Renal pelvis (tissue), 1 donor: ENCODE measurements at regions not wholly inside any gene's neighbourhood (a gene's known extent, or its start where the extent isn't known, plus 50 kb on each side); places are given as distances from the start of the nearest gene placed in this dataset.
"Not testable (repeated sequence)": the region's sequence is repeated elsewhere in the genome, so short reads cannot be mapped to it uniquely, and the experiment has no call there.

Experiments
- DNase-seq: peaks from one replicate; pipeline ENCODE4 v3.0.0-alpha.2; 2013

- no peak for DNase-seq
These were observed 163.2 kb upstream of the NBPF11 start for GRCh38 chr1:148315071-148315811.

GRCh38 chr1:148310807-148311206 lies 158.7 kb upstream of the NBPF11 start:
- no peak for DNase-seq

GRCh38 chr1:148309940-148310500 lies 157.9 kb upstream of the NBPF11 start:
- DNase-seq: no peak

DNA sequence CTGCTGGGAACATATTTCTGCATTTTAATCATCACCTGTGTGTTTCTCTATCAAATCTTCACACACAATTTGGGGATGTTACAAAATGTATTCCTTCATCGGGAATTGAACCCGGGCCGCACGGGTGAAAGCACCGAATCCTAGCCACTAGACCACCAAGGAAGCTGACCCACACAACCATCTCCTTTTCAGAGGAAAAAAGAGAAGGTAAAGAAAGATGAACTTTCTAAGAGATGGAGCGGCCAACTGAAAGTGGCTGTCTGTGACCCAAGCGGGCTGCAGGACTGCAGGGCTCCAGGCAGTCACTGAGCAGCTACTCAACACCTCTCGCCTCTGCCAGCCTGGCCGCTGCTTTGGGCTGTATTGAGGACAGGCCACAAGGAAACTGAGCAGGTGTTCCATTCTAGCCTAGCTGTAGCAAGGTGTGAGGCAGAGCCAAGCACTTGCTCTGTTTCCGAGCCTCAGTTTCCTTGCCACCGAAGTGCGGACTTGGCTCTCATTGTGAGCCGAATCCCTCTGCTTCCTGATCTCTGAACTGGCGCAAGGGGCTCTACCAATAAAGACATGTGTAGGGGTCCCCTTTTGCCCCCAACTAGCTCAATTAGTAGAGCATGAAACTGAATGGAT lies 156.9 kb upstream of the NBPF11 start:
- DNase-seq: no peak

GRCh38 chr1:148307583-148308185 lies 155.6 kb upstream of the NBPF11 start:
- no peak for DNase-seq

DNA sequence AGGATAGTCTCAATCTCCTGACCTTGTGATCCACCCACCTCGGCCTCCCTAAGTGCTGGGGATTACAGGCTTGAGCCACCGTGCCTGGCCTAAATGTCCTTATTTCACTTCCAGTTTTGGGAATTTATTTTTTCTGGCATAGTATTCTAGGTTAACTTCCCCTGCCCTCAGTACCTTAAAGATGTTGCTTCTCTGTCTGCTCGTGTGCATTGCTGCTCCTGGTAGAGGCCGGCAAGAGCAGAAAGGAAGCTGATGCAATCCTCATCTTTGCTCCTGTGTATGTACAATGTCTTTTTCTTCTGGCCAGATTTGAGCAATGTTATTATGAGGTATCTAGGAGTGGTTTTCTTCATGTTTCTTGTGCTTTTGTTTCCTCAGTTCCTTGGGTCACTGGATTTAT lies 152.9 kb upstream of the NBPF11 start:
- not testable (repeated sequence) for DNase-seq

DNA sequence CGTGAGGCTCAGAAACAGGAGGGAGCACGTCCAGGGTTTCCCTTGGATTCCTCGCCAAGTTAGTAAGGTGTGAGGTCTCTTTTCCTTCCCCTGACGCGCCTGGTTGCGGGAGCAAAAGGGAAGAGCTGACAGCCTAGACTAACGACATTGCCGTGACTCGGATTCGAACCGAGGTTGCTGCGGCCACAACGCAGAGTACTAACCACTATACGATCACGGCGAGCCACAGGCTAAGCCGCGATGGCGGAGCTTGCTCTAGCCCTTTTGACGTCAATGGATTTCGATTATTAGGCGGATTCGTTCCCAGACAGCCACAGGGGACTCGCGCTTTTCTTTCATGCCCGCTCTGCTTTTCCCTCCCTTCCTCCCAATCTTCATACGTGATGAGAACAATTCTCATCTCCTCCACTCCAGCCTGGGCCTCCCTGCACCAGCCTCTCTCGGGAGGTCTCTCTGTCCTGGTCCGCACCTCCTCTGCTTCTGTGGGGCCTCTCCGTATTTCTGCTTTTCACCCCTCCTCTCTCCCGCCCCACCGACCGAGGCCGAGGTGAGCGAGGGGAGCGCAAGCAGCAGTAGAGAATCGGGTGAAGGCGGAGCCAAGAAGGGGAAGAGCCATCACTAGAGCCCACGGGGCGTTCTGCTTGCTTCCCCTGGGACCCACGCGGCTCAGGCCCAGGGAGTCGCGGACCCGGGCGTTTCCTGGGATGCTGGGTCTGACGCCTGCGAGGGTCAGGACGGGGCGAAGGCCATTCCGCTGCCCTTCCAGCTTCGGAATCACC lies 150.7 kb upstream of the NBPF11 start:
- DNase-seq: not testable (repeated sequence)

DNA sequence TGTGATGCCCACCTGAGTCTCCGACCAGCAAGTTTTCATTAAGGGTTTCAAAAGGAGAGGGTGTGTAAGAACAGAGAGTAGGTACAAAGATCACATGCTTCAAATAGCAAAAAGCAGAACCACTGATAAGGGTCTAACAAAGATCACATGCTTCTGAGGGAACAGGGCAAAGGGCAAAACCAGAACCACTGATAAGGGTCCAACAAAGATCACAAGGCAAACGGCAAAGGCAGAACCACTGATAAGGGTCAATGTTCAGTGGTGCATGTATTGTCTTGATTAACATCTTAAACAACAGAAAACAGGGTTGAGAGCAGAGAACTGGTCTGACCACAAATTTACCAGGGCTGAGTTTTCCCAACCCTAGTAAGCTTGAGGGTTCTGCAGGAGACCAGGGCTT lies 145.8 kb upstream of the NBPF11 start:
- not testable (repeated sequence) for DNase-seq

DNA sequence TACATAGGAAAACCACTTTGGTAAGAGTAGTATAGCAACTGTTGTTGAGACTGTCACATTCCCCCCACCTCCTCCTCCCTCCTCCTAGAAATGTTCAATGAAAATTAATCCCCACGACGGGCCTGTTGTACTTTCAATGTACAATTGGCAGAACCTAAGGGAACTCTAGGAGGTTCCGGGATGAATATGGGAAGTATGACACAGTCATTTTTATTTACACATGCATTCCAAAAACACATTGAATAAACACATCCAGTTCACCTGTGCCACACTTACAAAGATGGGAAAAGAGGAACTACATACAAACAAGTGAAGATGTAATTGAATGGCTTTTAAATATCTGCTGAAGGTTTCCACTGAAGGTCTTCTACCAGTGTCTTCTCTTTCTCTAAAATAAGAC lies 144.4 kb upstream of the NBPF11 start:
- DNase-seq: no peak

DNA sequence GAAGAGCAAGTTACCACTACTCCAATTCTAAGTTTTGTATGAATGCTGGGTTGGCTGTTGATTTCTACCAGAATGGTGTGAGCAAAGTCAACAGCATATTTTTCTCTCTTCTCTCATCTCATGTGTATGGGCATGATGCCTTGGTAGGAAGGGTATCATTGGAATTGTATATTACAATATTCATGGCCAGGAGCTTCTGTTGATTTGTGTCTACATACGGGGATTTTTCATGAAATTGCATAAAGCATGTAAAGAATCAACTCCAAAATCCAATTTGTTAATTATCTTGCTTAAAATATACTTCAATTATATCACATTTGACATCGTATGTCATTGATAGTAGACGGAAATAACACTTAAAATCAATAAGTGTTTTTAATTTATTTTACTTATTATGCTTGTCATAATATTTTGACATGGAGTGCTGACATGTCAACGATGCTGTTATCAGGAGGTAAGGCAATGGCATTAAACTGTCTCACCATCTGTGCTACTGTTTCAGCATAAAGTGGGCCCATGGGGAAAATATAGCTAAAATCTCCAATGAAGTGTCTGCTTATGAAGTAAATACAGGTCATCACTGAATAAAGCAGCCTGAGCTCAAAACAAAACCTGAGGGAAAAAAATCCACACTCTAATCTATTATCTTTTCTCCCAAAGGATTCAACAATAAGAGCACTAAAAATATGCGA lies 142.2 kb upstream of the NBPF11 start:
- no peak for DNase-seq

GRCh38 chr1:148293651-148294050 lies 141.6 kb upstream of the NBPF11 start:
- no peak for DNase-seq

- no peak for DNase-seq
These were observed 140.8 kb upstream of the NBPF11 start for GRCh38 chr1:148292915-148293314.

- DNase-seq: no peak
These were observed 138.8 kb upstream of the NBPF11 start for GRCh38 chr1:148290881-148291280.

- DNase-seq: no peak
These were observed 137.6 kb upstream of the NBPF11 start for GRCh38 chr1:148289647-148290046.

DNA sequence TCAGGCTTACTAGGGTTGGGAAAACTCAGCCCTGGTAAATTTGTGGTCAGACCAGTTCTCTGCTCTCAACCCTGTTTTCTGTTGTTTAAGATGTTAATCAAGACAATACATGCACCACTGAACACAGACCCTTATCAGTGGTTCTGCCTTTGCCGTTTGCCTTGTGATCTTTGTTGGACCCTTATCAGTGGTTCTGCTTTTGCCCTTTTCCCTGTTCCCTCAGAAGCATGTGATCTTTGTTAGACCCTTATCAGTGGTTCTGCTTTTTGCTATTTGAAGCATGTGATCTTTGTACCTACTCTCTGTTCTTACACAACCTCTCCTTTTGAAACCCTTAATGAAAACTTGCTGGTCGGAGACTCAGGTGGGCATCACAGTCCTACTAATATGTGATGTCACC lies 133.9 kb upstream of the NBPF11 start:
- DNase-seq: not testable (repeated sequence)

DNA sequence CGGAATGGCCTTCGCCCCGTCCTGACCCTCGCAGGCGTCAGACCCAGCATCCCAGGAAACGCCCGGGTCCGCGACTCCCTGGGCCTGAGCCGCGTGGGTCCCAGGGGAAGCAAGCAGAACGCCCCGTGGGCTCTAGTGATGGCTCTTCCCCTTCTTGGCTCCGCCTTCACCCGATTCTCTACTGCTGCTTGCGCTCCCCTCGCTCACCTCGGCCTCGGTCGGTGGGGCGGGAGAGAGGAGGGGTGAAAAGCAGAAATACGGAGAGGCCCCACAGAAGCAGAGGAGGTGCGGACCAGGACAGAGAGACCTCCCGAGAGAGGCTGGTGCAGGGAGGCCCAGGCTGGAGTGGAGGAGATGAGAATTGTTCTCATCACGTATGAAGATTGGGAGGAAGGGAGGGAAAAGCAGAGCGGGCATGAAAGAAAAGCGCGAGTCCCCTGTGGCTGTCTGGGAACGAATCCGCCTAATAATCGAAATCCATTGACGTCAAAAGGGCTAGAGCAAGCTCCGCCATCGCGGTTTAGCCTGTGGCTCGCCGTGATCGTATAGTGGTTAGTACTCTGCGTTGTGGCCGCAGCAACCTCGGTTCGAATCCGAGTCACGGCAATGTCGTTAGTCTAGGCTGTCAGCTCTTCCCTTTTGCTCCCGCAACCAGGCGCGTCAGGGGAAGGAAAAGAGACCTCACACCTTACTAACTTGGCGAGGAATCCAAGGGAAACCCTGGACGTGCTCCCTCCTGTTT lies 128.9 kb upstream of the NBPF11 start:
- DNase-seq: not testable (repeated sequence)

GRCh38 chr1:148279002-148279542 lies 127.0 kb upstream of the NBPF11 start:
- DNase-seq: not testable (repeated sequence)

GRCh38 chr1:148277865-148278279 lies 125.8 kb upstream of the NBPF11 start:
- not testable (repeated sequence) for DNase-seq

- not testable (repeated sequence) for DNase-seq
These were observed 115.0 kb upstream of the NBPF11 start for GRCh38 chr1:148267066-148267465.
